ENCODE measurements at regions not wholly inside any gene's neighbourhood (a gene's known extent, or its start where the extent isn't known, plus 50 kb on each side); places are given as distances from the start of the nearest gene placed in this dataset.

DNA sequence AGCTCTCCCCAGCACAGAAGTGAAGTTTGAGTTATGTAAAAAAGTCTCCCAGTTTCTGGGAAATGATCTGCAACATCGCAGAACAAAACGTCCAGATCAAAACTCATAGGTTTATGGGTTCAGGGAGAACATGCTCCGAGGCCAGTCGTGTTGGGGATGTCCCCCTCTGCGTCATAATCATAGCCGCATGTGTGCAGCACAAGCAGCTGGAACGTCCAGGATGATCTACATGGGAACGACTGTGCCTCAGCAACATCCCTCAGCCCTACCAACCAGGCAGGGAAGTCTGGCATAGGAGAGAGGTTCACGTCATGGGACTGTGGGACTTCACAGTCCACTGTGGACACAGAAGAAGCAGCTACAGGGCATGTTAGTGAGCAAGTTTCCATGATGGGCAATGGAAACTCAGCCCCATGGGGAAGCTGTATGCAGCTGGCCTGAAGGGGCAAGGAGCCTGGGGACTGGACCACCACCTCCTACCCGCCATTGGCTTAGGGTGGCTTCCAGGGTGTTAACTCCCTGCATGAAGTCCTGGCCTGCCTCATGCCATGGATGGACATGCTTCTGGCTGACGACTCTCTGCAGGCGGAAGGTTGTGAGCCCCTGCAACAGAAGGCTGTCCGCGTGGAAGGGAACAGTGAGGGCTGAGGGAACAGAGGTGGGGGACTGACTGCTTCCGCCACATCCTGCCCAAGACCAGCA, 96.9 kb downstream of the COPS8 start:
- Histone ChIP-seq H3K79me2 (ENCODE audit: insufficient read depth, low read depth) (no peaks in the 10 kb centered on the region), H3K9ac (no peak overlapping the region), H2AFZ (ENCODE audit: low read depth) (no peak overlapping the region), H3K4me2 (no peak overlapping the region), H3K27me3 (ENCODE audit: insufficient read depth, low read depth) (no peaks in the 10 kb centered on the region), H3K4me3 (IDR thresholded peaks at IDR 0.05; ENCODE audit: insufficient read depth, low read depth, low read length) (no peak overlapping the region), H4K20me1 (ENCODE audit: insufficient read depth) (no peaks in the 10 kb centered on the region), H3K27ac (no peak overlapping the region), H3K36me3 (ENCODE audit: insufficient read depth) (no peaks in the 10 kb centered on the region), H3K4me1 (ENCODE audit: low read depth, poor library complexity, severe bottlenecking) (no peaks in the 10 kb centered on the region)
- TF ChIP-seq, protein P1, sequence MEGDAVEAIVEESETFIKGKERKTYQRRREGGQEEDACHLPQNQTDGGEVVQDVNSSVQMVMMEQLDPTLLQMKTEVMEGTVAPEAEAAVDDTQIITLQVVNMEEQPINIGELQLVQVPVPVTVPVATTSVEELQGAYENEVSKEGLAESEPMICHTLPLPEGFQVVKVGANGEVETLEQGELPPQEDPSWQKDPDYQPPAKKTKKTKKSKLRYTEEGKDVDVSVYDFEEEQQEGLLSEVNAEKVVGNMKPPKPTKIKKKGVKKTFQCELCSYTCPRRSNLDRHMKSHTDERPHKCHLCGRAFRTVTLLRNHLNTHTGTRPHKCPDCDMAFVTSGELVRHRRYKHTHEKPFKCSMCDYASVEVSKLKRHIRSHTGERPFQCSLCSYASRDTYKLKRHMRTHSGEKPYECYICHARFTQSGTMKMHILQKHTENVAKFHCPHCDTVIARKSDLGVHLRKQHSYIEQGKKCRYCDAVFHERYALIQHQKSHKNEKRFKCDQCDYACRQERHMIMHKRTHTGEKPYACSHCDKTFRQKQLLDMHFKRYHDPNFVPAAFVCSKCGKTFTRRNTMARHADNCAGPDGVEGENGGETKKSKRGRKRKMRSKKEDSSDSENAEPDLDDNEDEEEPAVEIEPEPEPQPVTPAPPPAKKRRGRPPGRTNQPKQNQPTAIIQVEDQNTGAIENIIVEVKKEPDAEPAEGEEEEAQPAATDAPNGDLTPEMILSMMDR (conservative IDR thresholded peaks at IDR 0.05; ENCODE audit: low read depth, low read length): no peak

DNA sequence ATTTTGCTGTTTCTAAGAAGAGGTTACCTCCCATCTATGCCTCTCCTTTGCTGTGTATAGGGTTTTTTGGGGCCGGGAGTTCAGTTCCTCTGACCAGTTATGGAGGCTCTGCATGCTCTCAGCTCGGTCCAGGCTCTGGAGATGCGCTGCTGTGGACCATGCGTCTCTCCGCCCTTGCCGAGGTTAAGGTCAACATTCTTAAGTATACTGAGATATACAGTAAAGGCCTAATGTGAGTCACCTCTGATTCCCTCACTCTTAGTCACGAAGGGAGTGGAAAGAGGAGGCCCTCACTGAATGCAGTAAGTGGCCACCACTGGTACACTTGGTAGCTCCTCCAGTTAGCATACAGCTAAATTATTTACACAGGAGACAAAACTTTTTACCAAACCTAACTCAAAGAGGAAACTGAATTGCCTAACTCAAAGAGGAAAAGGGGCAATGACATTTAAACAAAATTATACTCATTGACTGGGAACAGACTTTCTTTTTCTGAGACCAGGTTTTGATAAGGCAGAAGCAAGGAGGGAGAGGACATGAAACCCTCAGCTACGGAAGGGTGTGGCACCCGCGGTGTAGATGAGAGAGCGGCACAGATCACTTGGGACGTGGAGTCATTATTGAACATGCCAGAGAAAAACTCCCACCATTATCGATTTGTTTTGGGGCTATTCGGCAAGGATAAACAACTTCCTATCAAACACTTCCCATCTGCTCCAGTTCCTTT, 98.7 kb downstream of the COPS8 start:
- Histone ChIP-seq H3K79me2 (ENCODE audit: insufficient read depth, low read depth) (no peaks in the 10 kb centered on the region), H3K4me3 (IDR thresholded peaks at IDR 0.05; ENCODE audit: insufficient read depth, low read depth, low read length) (no peak overlapping the region), H3K9ac (no peak overlapping the region), H2AFZ (ENCODE audit: low read depth) (no peak overlapping the region), H4K20me1 (ENCODE audit: insufficient read depth) (no peaks in the 10 kb centered on the region), H3K27ac (no peak overlapping the region), H3K4me1 (ENCODE audit: low read depth, poor library complexity, severe bottlenecking) (no peaks in the 10 kb centered on the region), H3K27me3 (ENCODE audit: insufficient read depth, low read depth) (no peaks in the 10 kb centered on the region), H3K36me3 (ENCODE audit: insufficient read depth) (no peaks in the 10 kb centered on the region), H3K4me2 (no peak overlapping the region)
- TF ChIP-seq, protein P1 (conservative IDR thresholded peaks at IDR 0.05; ENCODE audit: low read depth, low read length): no peak

DNA sequence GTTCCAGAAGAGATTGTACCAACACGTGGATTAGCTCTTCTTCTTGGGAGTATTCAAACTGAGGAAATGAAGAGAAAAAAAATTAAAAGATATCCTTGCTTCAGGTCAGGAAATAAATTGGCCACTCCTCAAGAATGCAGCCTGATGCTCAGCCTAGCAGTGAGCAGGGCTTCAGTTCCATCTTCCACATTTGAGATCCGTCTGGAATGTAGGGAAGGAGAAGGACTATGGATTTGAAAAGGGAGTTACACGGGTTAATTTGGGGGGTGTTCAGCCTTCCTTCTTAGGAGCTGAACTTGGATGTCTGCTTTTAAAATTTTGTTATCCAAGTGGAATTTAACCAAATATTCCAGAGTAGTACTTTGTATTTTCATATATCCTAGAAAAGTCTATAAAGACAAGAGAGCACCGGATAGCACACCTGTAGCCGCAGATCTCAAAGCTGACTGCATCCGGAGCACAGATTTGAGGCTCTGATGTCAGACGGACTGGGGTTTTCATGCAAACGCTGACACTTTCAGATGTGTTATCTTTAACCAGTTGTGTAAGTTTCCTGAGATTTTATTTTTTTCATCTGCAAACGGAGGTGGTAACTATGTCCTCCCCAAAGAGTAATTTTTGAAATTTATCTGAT, 99.3 kb downstream of the COPS8 start:
- Histone ChIP-seq H4K20me1 (ENCODE audit: insufficient read depth) (no peaks in the 10 kb centered on the region), H3K9ac (no peak overlapping the region), H3K79me2 (ENCODE audit: insufficient read depth, low read depth) (no peaks in the 10 kb centered on the region), H3K27ac (no peak overlapping the region), H3K4me1 (ENCODE audit: low read depth, poor library complexity, severe bottlenecking) (no peaks in the 10 kb centered on the region), H3K27me3 (ENCODE audit: insufficient read depth, low read depth) (no peaks in the 10 kb centered on the region), H2AFZ (ENCODE audit: low read depth) (no peak overlapping the region), H3K4me2 (no peak overlapping the region), H3K4me3 (IDR thresholded peaks at IDR 0.05; ENCODE audit: insufficient read depth, low read depth, low read length) (no peak overlapping the region), H3K36me3 (ENCODE audit: insufficient read depth) (no peaks in the 10 kb centered on the region)
- TF ChIP-seq, protein P1 (conservative IDR thresholded peaks at IDR 0.05; ENCODE audit: low read depth, low read length): no peak

DNA sequence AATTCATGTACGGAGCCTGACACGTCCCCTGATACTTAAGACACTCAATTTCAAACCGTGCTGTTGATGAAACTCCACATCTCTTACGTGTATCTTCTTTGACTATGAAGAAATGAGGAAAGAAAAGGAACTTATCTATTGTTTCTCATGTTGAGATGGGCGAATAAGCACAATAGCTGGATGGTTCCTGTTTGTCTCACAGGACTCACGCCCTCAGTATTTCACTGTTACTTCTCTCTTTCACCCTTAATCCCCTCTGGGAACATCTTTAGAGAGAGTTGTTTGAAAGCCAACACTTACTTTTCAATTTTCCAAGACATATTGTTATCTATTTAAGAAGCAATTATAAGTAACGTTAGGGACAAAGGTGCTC, 99.8 kb downstream of the COPS8 start:
- TF ChIP-seq, protein P1 (conservative IDR thresholded peaks at IDR 0.05; ENCODE audit: low read depth, low read length): no peak
- Histone ChIP-seq H3K4me3 (IDR thresholded peaks at IDR 0.05; ENCODE audit: insufficient read depth, low read depth, low read length) (no peak overlapping the region), H3K9ac (no peak overlapping the region), H3K27ac (no peak overlapping the region), H3K27me3 (ENCODE audit: insufficient read depth, low read depth) (no peaks in the 10 kb centered on the region), H2AFZ (ENCODE audit: low read depth) (no peak overlapping the region), H3K4me1 (ENCODE audit: low read depth, poor library complexity, severe bottlenecking) (no peaks in the 10 kb centered on the region), H3K79me2 (ENCODE audit: insufficient read depth, low read depth) (no peaks in the 10 kb centered on the region), H4K20me1 (ENCODE audit: insufficient read depth) (no peaks in the 10 kb centered on the region), H3K4me2 (no peak overlapping the region), H3K36me3 (ENCODE audit: insufficient read depth) (no peaks in the 10 kb centered on the region)

Measured in KMS-11 (cell line).